ENCODE measurements at regions not wholly inside any gene's neighbourhood (a gene's known extent, or its start where the extent isn't known, plus 50 kb on each side); places are given as distances from the start of the nearest gene placed in this dataset.

GRCh38 chr5:89484962-89485361, 602.0 kb upstream of the MEF2C start:
- H3K14ac ChIP-seq (ENCODE audit: insufficient read length) = no peak overlapping the region
- peaks cover 0 to 4% (median 2%) of the 10 kb centered on the region in 4 experiments; a peak in 2 of 7 replicates for H3K4me1 ChIP-seq (replicated peaks in 1 of 4; ENCODE audit: control insufficient read depth in 3 of 4, insufficient read depth in 4 of 4, low read length in 3 of 4)
- FAIRE-seq = no peak

More at GRCh38 chr5:89484962-89485361, 602.0 kb upstream of the MEF2C start:
- no peak overlapping the region for H3K56ac ChIP-seq (replicated peaks; ENCODE audit: insufficient read length, low read depth, low read length)
- no peak overlapping the region for H2BK20ac ChIP-seq (ENCODE audit: low read length)
- no peak overlapping the region for H2BK15ac ChIP-seq (ENCODE audit: low read length)
- H3K4me2 ChIP-seq (ENCODE audit: insufficient read depth in 1 of 2, low read depth in 2 of 2, low read length in 2 of 2) = no peak overlapping the region
- no peak overlapping the region for H2BK12ac ChIP-seq (ENCODE audit: low read depth, low read length)
- no peak overlapping the region for H3K9ac ChIP-seq (replicated peaks in 1 of 4; ENCODE audit: extremely low read depth in 1 of 4, low read depth in 3 of 4, low read length in 3 of 4)
- no peak overlapping the region for H3K4me3 ChIP-seq (ENCODE audit: extremely low read depth in 1 of 4, insufficient read depth in 2 of 4, low read depth in 3 of 4, low read length in 4 of 4)
- ChIA-PET CTCF (ENCODE audit: partially characterized antibody) (no interaction called here), POLR2A (ENCODE audit: partially characterized antibody) (no interaction called here)
- no peaks in the 10 kb centered on the region for H3K27me3 ChIP-seq (replicated peaks in 1 of 4; ENCODE audit: control insufficient read depth in 3 of 4, extremely low read depth in 1 of 4, insufficient read depth in 3 of 4, low read length in 3 of 4)
- H3K79me1 ChIP-seq (ENCODE audit: low read depth, low read length) = no peaks in the 10 kb centered on the region
- no peak overlapping the region for H2BK5ac ChIP-seq (ENCODE audit: low read depth, low read length)
- no peak overlapping the region for H2BK120ac ChIP-seq (replicated peaks; ENCODE audit: low read depth, low read length)
- no peak for DNase-seq (ENCODE audit: low read depth in 1 of 2, low spot score in 2 of 2)
- H4K5ac ChIP-seq (ENCODE audit: insufficient read length, low read depth, low read length) = no peak overlapping the region
- TF ChIP-seq POU5F1 (IDR thresholded peaks at IDR 0.05; ENCODE audit: low read depth, low read length) (no peak), TBP (IDR thresholded peaks at IDR 0.05; ENCODE audit: low read depth, low read length) (no peak), CHD1 (IDR thresholded peaks at IDR 0.05; ENCODE audit: low read depth, low read length) (no peak), TAF1 (IDR thresholded peaks at IDR 0.05; ENCODE audit: low read depth, low read length) (no peak), MAFK (IDR thresholded peaks at IDR 0.05; ENCODE audit: low read depth, low read length) (no peak), NRF1 (IDR thresholded peaks at IDR 0.05; ENCODE audit: low read depth, low read length) (no peak), SUZ12 (IDR thresholded peaks at IDR 0.05; ENCODE audit: low read length) (no peak), TCF12 (IDR thresholded peaks at IDR 0.05; ENCODE audit: low read depth, low read length) (no peak), SP1 (IDR thresholded peaks at IDR 0.05; ENCODE audit: low read depth, low read length) (no peak), CBX5 (IDR thresholded peaks at IDR 0.05; ENCODE audit: low read depth, low read length) (no peak), TAF7 (optimal IDR thresholded peaks at IDR 0.05; ENCODE audit: borderline replicate concordance, low read depth, low read length) (no peak)
- no peaks in the 10 kb centered on the region for H3K23me2 ChIP-seq (ENCODE audit: low read depth, low read length)
- H4K20me1 ChIP-seq (replicated peaks in 1 of 2; ENCODE audit: control insufficient read depth in 1 of 2, insufficient read depth in 2 of 2, low read length in 2 of 2) = no peaks in the 10 kb centered on the region
- H2AFZ ChIP-seq (ENCODE audit: low read length) = no peak overlapping the region
- no peak overlapping the region for H3K23ac ChIP-seq (ENCODE audit: insufficient read length)
- H2AK5ac ChIP-seq (ENCODE audit: low read depth, low read length) = no peak overlapping the region
- H3K36me3 ChIP-seq (ENCODE audit: control insufficient read depth in 2 of 4, insufficient read depth in 4 of 4, low read length in 3 of 4) = no peaks in the 10 kb centered on the region
- no peak overlapping the region for H3K4ac ChIP-seq (replicated peaks; ENCODE audit: insufficient read length, low read depth, low read length)
- H3K27ac ChIP-seq (ENCODE audit: low read depth, low read length) = no peak overlapping the region
- 94% methylated on average over 1 of the region's 1 CpG; no CpG with 5 or more reads in 1 of the 2 experiments for WGBS, 2 experiments (ENCODE audit: extremely low coverage in 1 of 2, insufficient coverage in 1 of 2, insufficient read length in 1 of 2, insufficient replicate concordance in 2 of 2, low coverage in 1 of 2, low lambda C conversion rate in 2 of 2, missing lambda C conversion rate in 1 of 2)
- H4K91ac ChIP-seq (replicated peaks; ENCODE audit: insufficient read length, low read length) = no peak overlapping the region
- H3K79me2 ChIP-seq (ENCODE audit: control insufficient read depth in 1 of 2, insufficient read depth in 2 of 2, low read length in 2 of 2) = no peaks in the 10 kb centered on the region
- H3K18ac ChIP-seq (ENCODE audit: extremely low read depth, low read length) = no peak overlapping the region
- no peaks in the 10 kb centered on the region for H3K9me3 ChIP-seq (ENCODE audit: insufficient read depth in 2 of 2, low read depth in 1 of 2, low read length in 1 of 2)
- H4K8ac ChIP-seq (ENCODE audit: extremely low read depth, insufficient read depth, low read length) = no peak overlapping the region
